ENCODE measurements at regions not wholly inside any gene's neighbourhood (a gene's known extent, or its start where the extent isn't known, plus 50 kb on each side); places are given as distances from the start of the nearest gene placed in this dataset.

- DNase-seq (ENCODE audit: low read depth) = no peak
- H3K4me3 ChIP-seq (ENCODE audit: low read length) = no peak overlapping the region
- TF ChIP-seq, protein P1, sequence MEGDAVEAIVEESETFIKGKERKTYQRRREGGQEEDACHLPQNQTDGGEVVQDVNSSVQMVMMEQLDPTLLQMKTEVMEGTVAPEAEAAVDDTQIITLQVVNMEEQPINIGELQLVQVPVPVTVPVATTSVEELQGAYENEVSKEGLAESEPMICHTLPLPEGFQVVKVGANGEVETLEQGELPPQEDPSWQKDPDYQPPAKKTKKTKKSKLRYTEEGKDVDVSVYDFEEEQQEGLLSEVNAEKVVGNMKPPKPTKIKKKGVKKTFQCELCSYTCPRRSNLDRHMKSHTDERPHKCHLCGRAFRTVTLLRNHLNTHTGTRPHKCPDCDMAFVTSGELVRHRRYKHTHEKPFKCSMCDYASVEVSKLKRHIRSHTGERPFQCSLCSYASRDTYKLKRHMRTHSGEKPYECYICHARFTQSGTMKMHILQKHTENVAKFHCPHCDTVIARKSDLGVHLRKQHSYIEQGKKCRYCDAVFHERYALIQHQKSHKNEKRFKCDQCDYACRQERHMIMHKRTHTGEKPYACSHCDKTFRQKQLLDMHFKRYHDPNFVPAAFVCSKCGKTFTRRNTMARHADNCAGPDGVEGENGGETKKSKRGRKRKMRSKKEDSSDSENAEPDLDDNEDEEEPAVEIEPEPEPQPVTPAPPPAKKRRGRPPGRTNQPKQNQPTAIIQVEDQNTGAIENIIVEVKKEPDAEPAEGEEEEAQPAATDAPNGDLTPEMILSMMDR (IDR thresholded peaks at IDR 0.05; ENCODE audit: insufficient read depth, low read depth, low read length, missing control alignments) = no peak
Measured at GRCh38 chr10:33826186-33826585, 491.7 kb upstream of the NRP1 start.

DNA sequence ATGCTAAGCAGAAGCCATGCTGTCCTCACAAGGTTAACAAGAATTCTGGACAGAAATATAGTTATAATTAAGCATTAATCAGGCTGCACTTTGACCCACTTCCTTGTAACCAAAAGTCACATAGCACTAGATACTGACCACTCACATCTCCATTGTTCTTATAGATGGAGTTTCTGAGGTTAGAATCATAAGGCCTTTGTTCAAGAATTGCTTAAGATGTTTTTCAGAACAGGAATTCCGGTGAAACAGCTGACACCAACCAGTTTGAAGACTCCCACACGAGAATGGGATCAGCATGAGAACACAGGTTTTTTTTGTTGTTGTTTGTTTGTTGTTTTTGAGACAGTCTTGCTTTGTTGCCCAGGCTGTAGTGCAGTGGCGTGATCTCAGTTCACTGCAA, 488.3 kb upstream of the NRP1 start:
- TF ChIP-seq, protein P1 (IDR thresholded peaks at IDR 0.05; ENCODE audit: insufficient read depth, low read depth, low read length, missing control alignments) = no peak
- no peak for DNase-seq (ENCODE audit: low read depth)
- no peak overlapping the region for H3K4me3 ChIP-seq (ENCODE audit: low read length)

GRCh38 chr10:33820531-33820930, 486.1 kb upstream of the NRP1 start:
- no peak overlapping the region for H3K4me3 ChIP-seq (ENCODE audit: low read length)
- TF ChIP-seq, protein P1 (IDR thresholded peaks at IDR 0.05; ENCODE audit: insufficient read depth, low read depth, low read length, missing control alignments) = no peak
- no peak for DNase-seq (ENCODE audit: low read depth)

GRCh38 chr10:33819206-33819605, 484.7 kb upstream of the NRP1 start:
- TF ChIP-seq, protein P1 (IDR thresholded peaks at IDR 0.05; ENCODE audit: insufficient read depth, low read depth, low read length, missing control alignments) = no peak
- no peak for DNase-seq (ENCODE audit: low read depth)
- H3K4me3 ChIP-seq (ENCODE audit: low read length) = no peak overlapping the region

DNA sequence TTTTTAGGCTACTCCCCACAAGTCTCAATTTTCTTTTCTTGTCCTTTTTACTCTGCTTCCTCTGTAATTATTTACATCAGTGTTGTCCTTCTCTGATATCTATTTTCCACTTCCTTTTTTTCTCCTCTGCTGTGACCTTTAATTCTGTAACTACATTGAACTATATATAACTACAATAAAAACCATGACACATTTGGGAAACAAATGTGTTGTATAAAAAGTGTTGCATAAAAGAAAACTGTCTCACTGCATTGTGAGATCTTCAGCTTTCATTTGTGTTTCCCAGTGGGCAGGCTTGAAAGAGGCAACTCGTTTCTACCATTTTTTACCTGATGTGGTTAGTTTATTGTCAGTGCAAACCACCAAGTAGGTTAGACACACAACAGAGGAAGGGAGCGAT, 483.9 kb upstream of the NRP1 start:
- TF ChIP-seq, protein P1 (IDR thresholded peaks at IDR 0.05; ENCODE audit: insufficient read depth, low read depth, low read length, missing control alignments) = no peak
- DNase-seq (ENCODE audit: low read depth) = no peak
- H3K4me3 ChIP-seq (ENCODE audit: low read length) = no peak overlapping the region

- no peak overlapping the region for H3K4me3 ChIP-seq (ENCODE audit: low read length)
- TF ChIP-seq, protein P1 (IDR thresholded peaks at IDR 0.05; ENCODE audit: insufficient read depth, low read depth, low read length, missing control alignments) = no peak
- DNase-seq (ENCODE audit: low read depth) = no peak
Measured at GRCh38 chr10:33817605-33818004, 483.1 kb upstream of the NRP1 start.

- TF ChIP-seq, protein P1 (IDR thresholded peaks at IDR 0.05; ENCODE audit: insufficient read depth, low read depth, low read length, missing control alignments) = no peak
- H3K4me3 ChIP-seq (ENCODE audit: low read length) = no peak overlapping the region
- no peak for DNase-seq (ENCODE audit: low read depth)
Measured at GRCh38 chr10:33815776-33816175, 481.3 kb upstream of the NRP1 start.

Data from epithelial cell of esophagus (primary cell).